HUDEP-2 (cell line): ENCODE measurements at regions not wholly inside any gene's neighbourhood (a gene's known extent, or its start where the extent isn't known, plus 50 kb on each side); places are given as distances from the start of the nearest gene placed in this dataset.
"Not testable (repeated sequence)": the region's sequence is repeated elsewhere in the genome, so short reads cannot be mapped to it uniquely, and the experiment has no call there.

Source experiments
- DNase-seq, 76 experiments: peaks; one replicate each; lab custom pipeline; 2025; ENCODE audit not compliant: unreplicated experiment in 76 of 76; lab: John Stamatoyannopoulos, UW

DNA sequence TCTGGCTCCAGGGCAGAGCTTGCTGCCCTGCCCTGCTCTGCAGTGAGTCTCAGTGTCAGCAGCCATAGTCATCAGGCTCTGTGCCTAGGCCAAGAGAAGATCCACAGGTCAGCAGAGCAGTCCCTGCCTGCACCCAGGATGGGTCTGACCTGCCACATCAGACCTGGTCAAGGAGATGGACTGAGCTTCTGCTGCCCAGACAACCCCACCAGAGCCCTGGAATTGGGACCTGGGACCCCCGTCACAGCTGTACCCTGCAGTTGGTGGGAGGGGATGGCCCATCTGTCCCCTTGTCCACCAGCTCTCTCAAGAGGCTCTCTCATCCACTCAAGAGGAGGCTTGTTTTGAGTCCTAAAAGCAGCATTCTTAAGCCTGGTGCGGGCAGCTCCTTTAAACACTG is 142.6 kb downstream of the TFCP2L1 start:
- DNase-seq, result no peak

- DNase-seq, result no peak
Measured at GRCh38 chr2:121144111-121144510, 140.9 kb downstream of the TFCP2L1 start.

DNA sequence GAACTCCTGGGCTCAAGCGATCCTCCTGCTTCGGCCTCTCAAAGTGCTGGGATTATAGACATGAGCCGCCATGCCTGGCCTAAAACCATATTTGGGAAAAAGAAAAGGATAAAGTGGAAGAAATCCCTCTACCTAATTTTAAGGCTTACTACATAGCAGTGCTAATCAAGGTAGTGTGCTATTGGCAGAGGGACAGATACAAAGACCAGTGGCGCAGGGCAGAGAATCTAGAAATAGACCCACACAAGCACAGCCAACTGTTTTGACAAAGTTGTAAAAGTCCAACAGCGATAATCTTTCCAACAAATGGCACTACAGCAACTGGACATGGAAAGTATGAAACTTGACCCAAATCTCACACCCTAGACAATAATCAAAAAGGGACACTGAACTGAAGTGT is 138.4 kb downstream of the TFCP2L1 start:
- no peak for DNase-seq

DNA sequence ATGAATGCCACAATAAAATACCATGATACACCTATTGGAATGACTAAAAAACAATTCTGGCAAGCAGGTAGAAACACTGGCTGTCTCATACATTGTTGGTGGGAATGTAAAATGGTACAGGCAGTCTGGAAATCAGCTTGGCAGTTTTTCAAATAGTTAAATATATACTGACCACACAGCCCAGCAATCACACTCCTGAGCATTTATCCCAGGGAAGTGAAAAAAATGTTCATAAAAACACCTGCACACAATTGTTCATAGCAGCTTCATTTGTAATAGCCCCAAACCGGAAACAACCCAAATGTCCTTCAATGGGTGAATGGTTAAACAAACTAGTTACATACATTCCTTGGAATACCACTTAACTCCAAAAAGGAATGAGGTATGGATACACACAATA is 137.2 kb downstream of the TFCP2L1 start:
- no peak for DNase-seq

DNA sequence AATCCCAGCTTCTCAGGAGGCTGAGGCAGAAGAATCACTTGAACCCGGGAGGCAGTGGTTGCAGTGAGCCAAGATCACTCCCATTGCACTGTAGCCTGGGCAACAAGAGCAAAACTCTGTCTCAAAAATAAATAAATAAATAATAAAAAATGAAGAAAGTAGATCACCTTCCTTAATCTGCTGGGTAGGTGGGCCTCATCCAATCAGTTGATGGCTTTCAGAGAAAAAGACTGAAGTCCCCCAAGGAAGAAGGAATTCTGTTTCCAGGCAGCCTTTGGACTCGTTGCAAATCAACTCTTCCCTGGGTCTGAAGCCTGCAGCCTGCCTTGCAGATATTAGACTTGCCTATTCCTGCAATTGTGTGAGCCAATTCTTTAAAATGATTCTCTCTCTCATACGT is 136.5 kb downstream of the TFCP2L1 start:
- DNase-seq, result no peak

DNA sequence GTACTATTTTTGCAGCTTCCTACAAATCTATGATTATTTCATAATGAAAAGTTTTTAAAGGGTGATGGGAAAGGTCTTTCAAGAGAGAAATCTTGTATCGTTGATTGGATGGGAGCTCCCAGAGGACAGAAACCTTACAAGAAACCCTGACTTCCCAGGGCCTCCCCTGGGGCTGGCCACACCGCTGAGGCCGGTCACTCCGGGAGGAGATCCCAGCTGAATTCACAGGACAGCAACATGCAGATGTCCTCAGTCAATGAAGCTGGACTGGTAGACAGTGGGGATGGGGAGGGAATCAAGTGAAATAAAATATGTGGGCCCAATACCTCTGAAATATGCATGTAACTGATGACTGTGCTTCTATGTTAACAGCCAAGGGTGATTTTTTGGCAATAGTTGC is 135.6 kb downstream of the TFCP2L1 start:
- DNase-seq, result no peak

DNA sequence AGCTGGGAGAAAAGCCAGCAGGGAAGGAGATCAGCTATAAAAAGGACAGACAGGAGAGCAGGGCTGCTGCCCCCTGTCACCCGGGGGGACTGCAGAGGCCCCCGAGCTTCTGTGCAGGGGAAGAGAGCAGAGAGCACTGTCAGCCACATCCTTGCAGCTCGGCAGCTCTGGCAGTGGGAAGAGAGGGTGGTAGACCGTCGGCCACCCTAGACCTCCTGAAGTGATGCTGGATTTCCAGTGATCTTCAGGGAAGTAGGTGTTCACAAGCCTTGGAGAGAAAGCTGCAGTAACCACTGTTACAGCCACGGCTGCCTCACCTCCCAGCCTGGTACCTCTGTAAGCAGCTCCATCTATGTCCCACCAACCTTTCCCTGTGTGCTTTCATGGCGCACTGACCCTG is 134.9 kb downstream of the TFCP2L1 start:
- no peak for DNase-seq

DNA sequence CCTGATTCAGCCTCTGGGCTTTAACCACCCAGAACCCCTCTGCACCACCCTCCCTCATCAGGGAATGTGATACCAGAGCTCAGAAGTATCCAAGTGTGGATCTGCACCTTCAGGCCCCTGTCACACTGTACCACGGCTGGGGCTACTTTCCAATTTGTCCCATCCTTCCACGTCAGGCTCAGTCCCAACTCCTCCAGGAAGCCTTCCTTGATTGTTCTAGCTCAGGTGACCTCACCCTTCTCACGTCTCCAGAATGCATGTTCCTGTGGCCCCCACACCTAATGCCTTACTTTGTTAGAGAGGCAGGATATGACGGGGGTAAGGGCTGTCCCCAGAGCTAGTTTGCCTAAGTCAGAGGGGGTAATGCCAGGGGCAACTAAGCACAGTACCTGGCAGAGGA is 134.3 kb downstream of the TFCP2L1 start:
- DNase-seq, result no peak

GRCh38 chr2:121151311-121152109 is 133.5 kb downstream of the TFCP2L1 start:
- no peak for DNase-seq

- no peak for DNase-seq
Measured at GRCh38 chr2:121152861-121153260, 132.1 kb downstream of the TFCP2L1 start.

- DNase-seq, result no peak
Measured at GRCh38 chr2:121153516-121153915, 131.5 kb downstream of the TFCP2L1 start.

DNA sequence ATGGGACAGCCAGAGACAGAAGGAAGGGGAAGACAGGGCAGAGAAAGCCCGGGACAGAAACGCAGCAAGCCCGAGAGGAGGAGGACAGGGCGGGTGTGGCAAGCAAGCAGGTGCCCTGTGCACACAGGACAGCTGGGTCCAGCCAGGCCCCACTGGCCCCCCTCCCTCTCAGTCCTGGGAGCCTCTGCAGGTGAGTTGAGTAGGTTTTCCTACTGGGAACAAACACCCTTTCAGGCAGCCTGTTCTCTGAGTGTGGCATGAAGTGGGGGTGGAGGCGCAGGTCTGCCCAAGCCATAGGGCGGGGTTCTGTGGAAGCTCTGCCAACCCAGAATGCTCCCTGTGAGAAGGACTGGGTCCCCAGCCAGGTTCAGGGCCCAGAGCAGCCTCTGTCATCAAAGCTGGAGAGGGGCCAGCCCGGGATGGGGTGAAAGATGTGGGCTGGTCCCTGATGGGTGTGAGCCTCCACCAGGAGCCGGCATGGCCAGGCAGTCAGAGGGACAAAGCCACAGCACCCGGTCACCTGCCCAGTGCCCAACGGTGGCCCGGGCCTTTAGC is 129.4 kb downstream of the TFCP2L1 start:
- DNase-seq, result no peak

DNA sequence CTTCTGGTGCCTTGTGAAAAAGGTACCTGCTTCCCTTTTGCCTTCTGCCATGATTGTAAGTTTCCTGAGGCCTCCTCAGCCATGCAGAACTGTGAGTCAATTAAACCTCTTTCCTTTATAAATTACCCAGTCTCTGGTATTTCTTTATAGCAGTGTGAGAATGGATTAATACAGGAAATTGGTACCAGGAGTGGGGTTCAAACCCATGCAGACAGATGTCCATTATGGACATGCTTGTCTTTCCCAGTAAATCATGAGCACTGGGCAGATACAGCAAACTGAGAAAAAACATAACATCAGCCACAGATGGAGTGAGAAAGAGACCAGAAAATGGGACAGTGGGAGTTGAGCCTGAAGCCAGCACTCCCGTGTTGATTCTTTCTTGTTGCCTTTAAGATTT is 127.5 kb downstream of the TFCP2L1 start:
- not testable (repeated sequence) for DNase-seq

GRCh38 chr2:121159291-121160071 is 125.5 kb downstream of the TFCP2L1 start:
- DNase-seq, result no peak

DNA sequence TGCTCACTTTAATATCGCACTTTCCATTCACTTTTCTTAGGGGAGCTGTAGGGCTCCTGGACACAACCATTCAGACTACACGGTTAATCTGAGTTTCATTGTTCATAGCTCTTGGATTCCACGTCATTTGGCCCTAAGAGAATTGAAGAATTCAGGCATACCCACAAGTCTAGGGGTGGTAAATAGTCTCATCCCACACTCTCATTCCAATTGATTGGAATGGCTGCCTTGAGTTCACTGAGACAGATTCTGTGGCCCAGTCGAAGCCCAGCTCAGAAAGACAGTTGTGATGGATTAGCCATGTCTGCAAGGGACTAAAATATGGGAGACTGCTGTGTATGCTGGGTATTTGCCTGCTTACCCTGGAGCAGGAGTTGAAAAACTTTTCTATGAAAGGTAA is 124.6 kb downstream of the TFCP2L1 start:
- no peak for DNase-seq

DNA sequence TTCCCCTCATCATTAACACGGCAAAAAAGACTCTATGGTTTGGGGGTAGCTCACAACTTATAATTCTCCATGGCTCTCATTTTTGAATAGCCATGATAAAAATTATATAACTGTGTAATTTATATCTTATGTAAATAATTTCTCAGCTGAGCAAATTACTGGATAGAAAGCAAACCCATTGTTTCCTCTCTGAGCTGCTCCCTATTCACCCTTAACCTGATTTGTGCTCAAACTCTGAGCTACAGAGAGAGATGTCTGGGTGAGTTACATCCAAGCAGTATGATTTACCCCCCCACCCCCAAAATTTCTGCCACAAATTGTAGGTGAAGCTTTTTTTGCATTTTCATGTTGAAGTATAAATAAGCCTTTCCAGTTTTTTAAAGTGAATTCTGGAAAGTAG is 123.7 kb downstream of the TFCP2L1 start:
- DNase-seq, result no peak

DNA sequence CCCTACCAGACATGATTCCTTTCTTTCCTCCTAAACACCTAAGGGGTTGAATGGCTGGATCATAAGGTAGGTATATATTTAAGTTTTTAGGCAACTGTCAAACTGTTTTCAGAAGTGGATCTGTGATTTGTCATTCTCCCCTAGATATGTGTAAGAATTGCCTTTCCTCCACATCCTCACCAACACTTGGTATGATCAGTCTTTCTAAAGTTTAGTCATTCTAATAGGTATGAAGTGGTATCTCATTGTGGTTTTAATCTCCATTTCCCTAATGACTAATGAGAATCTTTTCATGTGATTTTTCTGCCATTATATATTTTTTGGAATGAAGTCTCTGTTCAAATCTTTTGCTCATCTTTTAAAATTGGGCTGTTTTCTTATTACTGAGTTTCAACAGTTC is 122.1 kb downstream of the TFCP2L1 start:
- DNase-seq, result no peak

GRCh38 chr2:121164042-121164441 is 121.0 kb downstream of the TFCP2L1 start:
- no peak for DNase-seq

GRCh38 chr2:121165038-121165542 is 119.9 kb downstream of the TFCP2L1 start:
- no peak for DNase-seq
